Superior temporal gyrus (tissue), 1 donor: ENCODE measurements at regions not wholly inside any gene's neighbourhood (a gene's known extent, or its start where the extent isn't known, plus 50 kb on each side); places are given as distances from the start of the nearest gene placed in this dataset.

ENCODE experiments used
- DNase-seq: peaks from one replicate; pipeline ENCODE4 v3.0.0-alpha.2; 2016; ENCODE audit errors: extremely low spot score

- DNase-seq: no peak
These were observed 143.3 kb downstream of the SEC61B start for GRCh38 chr9:99365233-99365980.

GRCh38 chr9:99366183-99366582 is 144.1 kb downstream of the SEC61B start:
- DNase-seq: no peak

- DNase-seq: no peak
These were observed 144.5 kb downstream of the SEC61B start for GRCh38 chr9:99366621-99367020.

GRCh38 chr9:99368341-99369326 is 146.6 kb downstream of the SEC61B start:
- DNase-seq: peak; percentile 67

GRCh38 chr9:99369327-99369722 is 147.2 kb downstream of the SEC61B start:
- no peak for DNase-seq

- DNase-seq: no peak
These were observed 148.3 kb downstream of the SEC61B start for GRCh38 chr9:99370376-99370775.

- DNase-seq: no peak
These were observed 149.3 kb downstream of the SEC61B start for GRCh38 chr9:99371376-99371775.

- DNase-seq: peak; percentile 72
These were observed 151.8 kb downstream of the SEC61B start for GRCh38 chr9:99373912-99374311.

GRCh38 chr9:99374793-99375192 is 152.7 kb downstream of the SEC61B start:
- DNase-seq: no peak

GRCh38 chr9:99375481-99375880 is 153.4 kb downstream of the SEC61B start:
- DNase-seq: no peak

GRCh38 chr9:99377790-99378775 is 156.0 kb downstream of the SEC61B start:
- no peak for DNase-seq

GRCh38 chr9:99383536-99383935 is 161.5 kb downstream of the SEC61B start:
- no peak for DNase-seq

- no peak for DNase-seq
These were observed 163.1 kb downstream of the SEC61B start for GRCh38 chr9:99385215-99385614.

- no peak for DNase-seq
These were observed 163.8 kb downstream of the SEC61B start for GRCh38 chr9:99385814-99386279.

GRCh38 chr9:99387431-99387830 is 165.3 kb downstream of the SEC61B start:
- no peak for DNase-seq

GRCh38 chr9:99389087-99390033 is 167.3 kb downstream of the SEC61B start:
- DNase-seq: peak; percentile 30

GRCh38 chr9:99391937-99392594 is 170.0 kb downstream of the SEC61B start:
- DNase-seq: peak; percentile 19

GRCh38 chr9:99392986-99393385 is 170.9 kb downstream of the SEC61B start:
- no peak for DNase-seq

GRCh38 chr9:99393993-99394392 is 171.9 kb downstream of the SEC61B start:
- DNase-seq: no peak

GRCh38 chr9:99398241-99398640 is 176.2 kb downstream of the SEC61B start:
- no peak for DNase-seq
